CD4-positive, alpha-beta T cell (primary cell): ENCODE measurements at regions not wholly inside any gene's neighbourhood (a gene's known extent, or its start where the extent isn't known, plus 50 kb on each side); places are given as distances from the start of the nearest gene placed in this dataset.
A peak's percentile ranks its signal among the peaks of the same experiment; 100 is the strongest.

ENCODE experiments used
- ATAC-seq: fragments of 200-7000 bp; cut with Tn5 transposase; one replicate; pipeline ENCODE4 v1.10.0; 2022; ENCODE audit warnings: mild to moderate bottlenecking; ENCODE audit not compliant: poor library complexity
- CTCF ChIA-PET: fragments of 350-600 bp; sonication (Branson Sonifier 250); formaldehyde crosslinking; loops from one replicate; lab custom pipeline; 2021; ENCODE audit warnings: antibody characterized with exemption, inconsistent platforms; lab: Charles Lee
- POLR2A ChIA-PET: fragments of 350-600 bp; sonication (Branson Sonifier 250); formaldehyde crosslinking; loops from one replicate; lab custom pipeline; 2021; ENCODE audit warnings: antibody characterized with exemption, inconsistent platforms; lab: Charles Lee
- DNase-seq, 14 experiments: peaks; one replicate each; pipeline ENCODE4 v3.0.0-alpha.2; 2013 to 2020; ENCODE audit warnings: mixed read lengths in 2 of 14
- H3K27ac ChIP-seq, 2 donors: one replicate each; pipeline versions ENCODE4 v1.5.1 to v1.7.0; 2013; ENCODE audit warnings: low read length in 2 of 2, low read depth in 1 of 2, mild to moderate bottlenecking in 1 of 2
- H3K27me3 ChIP-seq, 2 experiments: 1 replicate in 1 of 2; 2 replicates in 1 of 2; pipeline versions ENCODE4 v1.6.1 to v1.7.0; 2013; ENCODE audit warnings: low read length in 2 of 2, control low read depth in 1 of 2, mild to moderate bottlenecking in 1 of 2, moderate library complexity in 1 of 2; ENCODE audit not compliant: insufficient read depth in 2 of 2, control insufficient read depth in 1 of 2
- H3K36me3 ChIP-seq: one replicate; pipeline ENCODE4 v1.6.1; 2013; ENCODE audit warnings: low read length, control low read depth; ENCODE audit not compliant: insufficient read depth
- H3K4me1 ChIP-seq: one replicate; pipeline ENCODE4 v1.6.1; 2013; ENCODE audit warnings: low read length, control low read depth; ENCODE audit not compliant: insufficient read depth
- H3K4me3 ChIP-seq: one replicate; pipeline ENCODE4 v1.5.1; 2013; ENCODE audit warnings: mild to moderate bottlenecking, low read length, moderate library complexity
- H3K9me3 ChIP-seq, 2 experiments: 1 replicate in 1 of 2; 2 replicates in 1 of 2; pipeline versions ENCODE4 v1.6.1 to v1.7.0; 2013; ENCODE audit warnings: low read length in 2 of 2, mild to moderate bottlenecking in 2 of 2, control low read depth in 1 of 2, moderate library complexity in 1 of 2; ENCODE audit not compliant: control insufficient read depth in 1 of 2, insufficient read depth in 1 of 2
- H3K27ac Mint-ChIP-seq: one replicate; pipeline ENCODE4 v1.8.0; 2020; ENCODE audit warnings: mixed read lengths
- H3K27me3 Mint-ChIP-seq: one replicate; pipeline ENCODE4 v1.8.0; 2021; ENCODE audit warnings: mixed read lengths
- H3K36me3 Mint-ChIP-seq: one replicate; pipeline ENCODE4 v1.8.0; 2021; ENCODE audit warnings: low read depth, mixed read lengths
- H3K4me1 Mint-ChIP-seq: one replicate; pipeline ENCODE4 v1.8.0; 2021; ENCODE audit warnings: low read depth, mixed read lengths
- H3K4me3 Mint-ChIP-seq: one replicate; pipeline ENCODE4 v1.8.0; 2020; ENCODE audit warnings: mild to moderate bottlenecking, mixed read lengths
- H3K9me3 Mint-ChIP-seq: one replicate; pipeline ENCODE4 v1.8.0; 2020; ENCODE audit warnings: mixed read lengths
- CTCF ChIP-seq: fragments of 200-600 bp; IDR thresholded peaks from one replicate; pipeline ENCODE4 v1.8.0; 2022; ENCODE audit warnings: antibody characterized with exemption, mild to moderate bottlenecking
- intact Hi-C, 2 experiments: fragments of 100-400 bp; cut with DNase I in 1 of 2; cut with micrococcal nuclease in 1 of 2; formaldehyde crosslinking; loops; one replicate each; pipeline versions ENCODE4 v1.15.1 to v1.9.0; 2023 to 2025; cut with DNase I, micrococcal nuclease

GRCh38 chr10:29725133-29725720 lies 90.5 kb upstream of the SVIL start:
- Histone ChIP-seq H3K36me3 (no peaks in the 10 kb centered on the region), H3K9me3 (peaks cover 0 to 6% of the 10 kb centered on the region in 2 experiments), H3K27ac (no peak overlapping the region), H3K27me3 (no peaks in the 10 kb centered on the region), H3K4me1 (peaks cover 20% of the 10 kb centered on the region), H3K4me3 (no peak overlapping the region)
- peaks cover 31% of the 10 kb centered on the region for H3K36me3 Mint-ChIP-seq
- peak overlapping the region; percentile 43 for H3K27ac Mint-ChIP-seq
- H3K9me3 Mint-ChIP-seq: no peaks in the 10 kb centered on the region
- H3K27me3 Mint-ChIP-seq: no peaks in the 10 kb centered on the region
- ChIA-PET POLR2A (no interaction called here), CTCF (interaction anchor here (0.8 kb wide), 1 partner anchor 102 kb away, joined by 3 read pairs; no protein-coding TSS in a partner anchor)
- intact Hi-C loops: no loop called here
- no peak for TF ChIP-seq CTCF
- ATAC-seq (no peak), DNase-seq (peak in 2 of 14 experiments; percentile 19 to 20)
- peak overlapping the region; percentile 40 for H3K4me3 Mint-ChIP-seq
- peaks cover 62% of the 10 kb centered on the region for H3K4me1 Mint-ChIP-seq

DNA sequence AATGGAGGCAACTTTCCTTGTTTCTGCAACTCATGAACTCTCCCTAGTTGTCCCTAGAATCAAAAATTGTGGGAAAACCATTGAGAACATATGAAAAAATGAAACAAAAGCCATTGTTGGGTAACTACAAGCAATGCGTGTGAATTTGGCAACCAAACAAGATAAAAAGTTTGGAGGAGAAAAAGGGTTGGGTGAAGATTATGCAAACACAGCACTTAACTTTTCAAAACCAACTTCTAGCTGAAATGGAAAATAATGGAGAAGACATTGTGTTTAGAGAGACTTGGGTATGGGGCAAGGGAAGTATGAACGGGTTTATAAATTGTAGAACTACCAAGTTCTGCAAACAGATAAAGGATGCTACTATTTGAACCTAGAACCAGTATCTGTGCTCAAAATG lies 89.0 kb upstream of the SVIL start:
- Mint-ChIP-seq H3K36me3 (peaks cover 29% of the 10 kb centered on the region), H3K4me1 (peaks cover 56% of the 10 kb centered on the region), H3K4me3 (no peak overlapping the region), H3K27ac (peak overlapping the region; percentile 8), H3K9me3 (peaks cover 6% of the 10 kb centered on the region), H3K27me3 (no peaks in the 10 kb centered on the region)
- Histone ChIP-seq H3K4me1 (peaks cover 17% of the 10 kb centered on the region), H3K27me3 (no peaks in the 10 kb centered on the region), H3K27ac (no peak overlapping the region), H3K36me3 (no peaks in the 10 kb centered on the region), H3K4me3 (no peak overlapping the region), H3K9me3 (peaks cover 9 to 21% of the 10 kb centered on the region in 2 experiments)
- no peak for DNase-seq
- ChIA-PET POLR2A (interaction anchor here (1.0 to 1.4 kb wide), 2 partner anchors 10 to 11 kb away, joined by 3 to 4 read pairs; no protein-coding TSS in a partner anchor), CTCF (no interaction called here)
- TF ChIP-seq CTCF: no peak
- intact Hi-C loops: no loop called here
- no peak for ATAC-seq

- peaks cover 17 to 23% of the 10 kb centered on the region in 2 experiments for H3K9me3 ChIP-seq
- intact Hi-C loops: no loop called here
- no peak overlapping the region for H3K27ac ChIP-seq
- Mint-ChIP-seq H3K9me3 (peaks cover 6% of the 10 kb centered on the region), H3K36me3 (peaks cover 29% of the 10 kb centered on the region), H3K27ac (no peak overlapping the region), H3K4me3 (no peak overlapping the region), H3K27me3 (no peaks in the 10 kb centered on the region), H3K4me1 (peaks cover 47% of the 10 kb centered on the region)
- H3K4me1 ChIP-seq: peaks cover 13% of the 10 kb centered on the region
- ChIA-PET POLR2A (no interaction called here), CTCF (no interaction called here)
- H3K27me3 ChIP-seq: no peaks in the 10 kb centered on the region
- DNase-seq: no peak
- H3K36me3 ChIP-seq: no peaks in the 10 kb centered on the region
- no peak for ATAC-seq
- no peak overlapping the region for H3K4me3 ChIP-seq
- TF ChIP-seq CTCF: no peak
These were observed 88.0 kb upstream of the SVIL start for GRCh38 chr10:29722777-29723176.
